ENCODE measurements at regions not wholly inside any gene's neighbourhood (a gene's known extent, or its start where the extent isn't known, plus 50 kb on each side); places are given as distances from the start of the nearest gene placed in this dataset.

GRCh38 chr4:188911707-188912106 lies 772.5 kb downstream of the TRIML1 start:
- TF ChIP-seq POLR2A (IDR thresholded peaks at IDR 0.05; ENCODE audit: low read depth, low read length) (no peak), TAF1 (IDR thresholded peaks at IDR 0.05; ENCODE audit: borderline replicate concordance, low read depth, low read length) (no peak), POLR2AphosphoS5 (IDR thresholded peaks at IDR 0.05; ENCODE audit: low read depth, low read length) (no peak)

Data from GM12892 (cell line).